ENCODE measurements at regions not wholly inside any gene's neighbourhood (a gene's known extent, or its start where the extent isn't known, plus 50 kb on each side); places are given as distances from the start of the nearest gene placed in this dataset.
"Not testable (repeated sequence)": the region's sequence is repeated elsewhere in the genome, so short reads cannot be mapped to it uniquely, and the experiment has no call there.

DNA sequence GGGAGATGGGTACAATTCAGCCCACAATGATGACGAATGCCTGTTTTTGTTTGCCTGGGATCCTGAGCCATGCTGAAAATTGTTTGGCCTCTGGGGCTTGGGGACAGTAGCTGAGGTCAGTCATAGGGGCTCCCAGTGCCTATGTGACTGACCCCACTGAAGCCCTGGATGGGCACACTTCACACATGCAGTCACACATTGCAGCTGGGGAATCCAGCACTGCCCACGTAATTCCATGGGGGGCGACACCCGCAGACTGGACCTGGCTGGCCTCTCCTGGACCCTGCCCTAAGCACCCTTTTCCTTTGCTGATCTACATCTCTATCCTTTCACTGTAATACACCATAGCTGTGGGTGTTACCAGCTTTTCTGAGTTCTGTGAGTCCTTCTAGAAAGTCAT lies 295.2 kb upstream of the HS6ST1 start:
- DNase-seq (ENCODE audit: low spot score), result no peak

DNA sequence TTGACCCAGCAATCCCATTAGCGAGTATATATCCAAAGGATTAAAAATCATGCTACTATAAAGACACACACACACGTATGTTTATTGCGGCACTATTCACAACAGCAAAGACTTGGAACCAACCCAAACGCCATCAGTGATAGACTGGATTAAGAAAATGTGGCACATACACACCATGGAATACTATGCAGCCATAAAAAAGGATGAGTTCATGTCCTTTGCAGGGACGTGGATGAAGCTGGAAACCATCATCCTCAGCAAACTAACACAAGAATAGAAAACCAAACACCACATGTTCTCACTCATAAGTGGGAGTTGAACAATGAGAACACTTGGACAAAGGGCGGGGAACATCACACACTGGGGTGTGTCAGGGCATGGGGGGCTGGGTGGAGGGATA lies 296.2 kb upstream of the HS6ST1 start:
- DNase-seq (ENCODE audit: low spot score), result not testable (repeated sequence)

DNA sequence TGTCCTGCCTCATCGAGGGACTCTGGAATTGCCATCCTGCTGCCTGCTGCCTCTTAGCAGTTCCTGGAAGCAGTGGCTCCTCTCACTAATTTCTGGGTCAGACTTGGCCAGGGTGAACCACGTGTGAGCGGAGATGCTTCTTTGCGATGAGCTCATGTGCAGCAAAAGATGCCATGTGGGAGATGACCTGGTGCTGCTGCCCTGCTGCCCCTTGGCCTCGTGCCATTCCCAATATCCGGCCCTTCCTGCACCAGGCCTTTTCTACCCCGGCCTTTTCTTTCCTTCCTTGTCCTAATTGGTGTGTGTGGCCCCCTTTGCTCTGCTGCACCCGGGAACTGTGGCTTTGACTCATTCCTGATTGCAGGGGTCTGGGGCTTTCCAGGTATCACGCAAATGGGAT lies 296.9 kb upstream of the HS6ST1 start:
- no peak for DNase-seq (ENCODE audit: low spot score)

DNA sequence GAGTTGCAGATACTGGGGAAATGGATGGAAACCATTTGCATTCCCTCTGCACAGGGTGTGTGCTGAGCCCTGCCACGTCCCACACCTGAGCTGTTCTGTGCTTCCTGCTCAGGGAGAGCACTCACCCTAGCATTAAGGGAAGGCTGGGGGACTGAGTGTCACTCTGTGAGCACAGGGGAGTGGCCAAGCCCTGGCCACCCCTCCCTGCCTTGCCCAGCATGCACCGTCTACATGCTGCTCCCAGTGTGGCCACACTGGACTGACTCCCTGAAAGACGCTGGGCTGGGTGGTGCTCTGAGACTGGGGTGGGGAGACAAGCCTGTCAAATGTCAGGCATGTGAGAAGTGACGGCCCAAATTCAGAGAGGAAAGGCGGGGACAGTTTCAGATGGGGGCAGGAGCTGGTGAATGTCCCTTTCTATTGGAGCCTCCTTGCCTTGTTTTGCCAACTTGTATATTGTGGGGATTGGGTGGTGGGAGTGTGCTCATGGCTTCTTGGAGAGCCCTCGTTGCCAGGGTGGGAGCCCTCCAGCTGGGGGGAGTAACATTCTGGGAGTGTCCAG lies 298.4 kb upstream of the HS6ST1 start:
- DNase-seq (ENCODE audit: low spot score), result no peak

DNA sequence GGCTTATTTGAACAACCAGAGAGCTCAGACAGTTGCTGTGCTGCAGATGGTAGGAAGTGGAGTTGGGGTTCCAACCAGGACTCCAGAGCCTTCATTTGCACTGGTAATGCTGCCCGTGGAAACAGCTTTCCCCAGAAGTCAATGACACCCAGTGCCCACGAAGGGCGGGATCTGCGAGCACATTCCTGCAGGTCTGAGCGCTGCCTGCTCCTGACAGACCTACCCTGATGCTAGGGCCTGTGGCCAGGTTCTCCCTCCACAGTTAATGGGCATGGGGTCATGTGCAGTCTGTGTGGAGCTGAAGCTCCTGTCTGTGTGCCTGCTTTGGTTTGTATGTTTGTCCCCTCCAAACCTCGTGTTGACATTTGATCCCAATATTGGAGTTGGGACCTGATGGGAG lies 299.0 kb upstream of the HS6ST1 start:
- DNase-seq (ENCODE audit: low spot score), result no peak

DNA sequence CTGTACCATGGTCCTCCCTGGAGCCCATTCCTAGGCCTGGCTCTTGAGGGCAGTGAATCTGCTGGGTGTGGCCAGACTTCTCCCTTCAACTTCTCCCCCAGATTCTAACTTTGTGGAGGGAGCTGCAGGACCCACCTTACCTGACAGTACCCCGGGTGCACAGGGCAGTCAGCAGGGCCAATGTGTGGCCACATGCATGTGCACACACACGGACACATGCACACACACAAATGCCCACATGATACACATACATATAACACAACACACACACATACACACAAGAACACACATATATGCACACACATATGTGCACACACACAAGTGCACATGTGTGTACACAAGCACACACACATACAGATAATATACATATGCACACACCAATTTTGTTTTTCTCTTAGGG lies 300.0 kb upstream of the HS6ST1 start:
- DNase-seq (ENCODE audit: low spot score), result no peak

DNA sequence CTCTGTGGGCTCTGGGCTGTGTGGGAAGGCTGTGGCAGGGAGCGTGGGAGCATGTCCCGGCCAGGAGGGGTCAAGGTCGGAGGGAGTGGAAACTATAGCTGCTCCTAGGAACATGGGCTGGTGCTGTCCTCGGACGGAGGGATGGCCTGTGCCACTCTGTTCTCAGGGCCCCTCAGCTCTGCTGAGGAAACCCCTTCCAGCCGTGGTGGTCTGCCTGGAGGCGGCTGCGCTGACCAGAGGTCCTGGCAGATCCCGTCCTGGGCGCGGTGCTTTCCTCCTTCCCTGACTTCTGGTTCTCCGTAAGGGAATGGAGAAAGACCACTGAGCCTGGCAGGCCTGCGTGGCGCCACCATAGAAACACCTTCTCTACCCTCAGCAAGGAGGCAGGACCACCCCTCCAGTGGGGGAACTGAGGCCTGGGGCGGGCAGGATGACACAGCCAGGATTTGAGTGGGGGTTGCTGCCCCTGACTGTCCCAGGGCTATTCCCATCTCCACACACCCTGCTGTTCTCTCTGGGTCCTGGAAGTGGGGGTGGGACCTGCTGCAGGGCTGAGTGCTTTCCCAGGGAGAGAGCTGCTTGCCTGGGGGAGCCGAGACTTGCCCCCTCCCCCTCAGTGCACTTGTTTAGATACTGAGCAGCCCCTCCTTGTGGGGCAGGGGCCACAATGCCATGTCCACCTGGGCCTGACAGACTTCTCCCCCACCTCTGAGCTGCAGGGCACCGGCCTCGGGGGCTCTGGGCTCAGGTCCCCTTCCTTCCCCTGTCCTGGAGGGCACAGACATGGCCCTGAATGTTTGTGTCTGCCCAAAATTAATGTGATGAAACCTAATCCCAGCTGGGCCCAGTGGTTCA lies 301.0 kb upstream of the HS6ST1 start:
- no peak for DNase-seq (ENCODE audit: low spot score)

DNA sequence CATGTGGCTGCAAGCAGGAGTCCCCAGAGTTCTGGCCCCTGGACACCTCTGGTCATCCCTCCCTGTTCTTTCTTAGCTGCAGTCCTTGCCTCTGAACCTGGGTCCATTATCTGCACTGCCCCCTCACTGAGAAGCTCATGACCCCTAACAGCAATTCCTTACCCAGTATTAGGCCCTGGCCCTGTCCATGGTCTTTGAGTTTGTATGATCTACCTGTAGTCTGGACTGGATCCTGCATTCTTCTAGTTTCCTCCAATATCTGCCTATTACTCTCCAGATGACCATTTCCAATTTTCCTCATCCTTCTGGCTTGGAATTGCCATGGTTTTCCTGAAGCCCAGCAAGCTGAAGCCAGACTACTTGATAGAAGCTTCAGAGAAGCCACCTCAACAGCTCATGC lies 302.4 kb upstream of the HS6ST1 start:
- no peak for DNase-seq (ENCODE audit: low spot score)

DNA sequence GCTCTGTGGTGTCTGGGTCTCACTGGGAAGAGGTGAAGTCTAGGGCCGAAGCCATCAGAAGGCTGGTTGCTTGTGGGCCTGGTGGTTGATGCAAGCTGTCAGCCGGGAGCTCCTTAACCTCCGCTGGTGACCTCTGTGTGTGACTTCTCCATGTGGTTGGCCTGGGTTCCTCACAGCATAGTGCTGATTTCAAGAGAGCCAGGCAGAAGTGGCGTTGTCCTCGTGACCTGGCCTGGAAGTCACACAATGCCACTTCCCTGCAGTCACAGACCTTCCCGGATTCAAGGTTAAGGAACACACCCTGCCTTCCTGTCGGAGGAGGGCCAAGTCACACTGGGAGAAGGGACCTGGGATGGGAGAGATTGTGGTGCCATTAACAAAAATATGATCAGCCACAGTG lies 303.7 kb upstream of the HS6ST1 start:
- no peak for DNase-seq (ENCODE audit: low spot score)

DNA sequence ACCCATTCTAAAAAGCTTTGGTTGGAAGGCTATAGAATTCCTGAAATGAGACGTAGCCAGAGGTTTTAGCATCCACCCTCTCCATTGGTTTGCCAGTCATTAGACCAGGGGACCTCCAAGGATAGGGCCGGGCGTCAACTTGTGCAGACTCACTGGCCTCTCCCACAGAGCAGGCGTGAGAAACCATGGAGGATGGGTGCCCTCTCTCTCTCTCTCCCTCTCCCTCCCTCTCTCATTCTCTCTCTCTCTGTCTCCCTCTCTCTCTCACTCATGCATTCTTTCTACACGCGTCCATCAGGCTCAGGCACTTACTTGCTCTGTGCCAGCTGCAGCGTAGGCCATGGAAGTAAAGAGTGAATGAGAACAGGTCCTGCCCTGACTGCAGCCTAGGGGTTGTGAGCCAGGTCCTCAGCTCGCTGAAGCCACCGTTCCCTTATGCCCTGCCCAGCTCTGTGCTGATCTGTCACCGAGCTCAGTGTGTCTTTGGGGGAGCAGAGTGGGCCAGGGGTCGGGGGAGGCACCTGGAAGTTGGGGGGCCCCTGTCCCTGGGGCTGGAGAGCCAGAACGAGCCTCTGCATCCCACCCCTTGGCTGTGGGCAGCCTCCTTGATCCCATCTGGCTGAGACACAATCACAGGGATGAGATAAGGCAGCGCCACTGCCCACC lies 304.4 kb upstream of the HS6ST1 start:
- DNase-seq (ENCODE audit: low spot score), result no peak

DNA sequence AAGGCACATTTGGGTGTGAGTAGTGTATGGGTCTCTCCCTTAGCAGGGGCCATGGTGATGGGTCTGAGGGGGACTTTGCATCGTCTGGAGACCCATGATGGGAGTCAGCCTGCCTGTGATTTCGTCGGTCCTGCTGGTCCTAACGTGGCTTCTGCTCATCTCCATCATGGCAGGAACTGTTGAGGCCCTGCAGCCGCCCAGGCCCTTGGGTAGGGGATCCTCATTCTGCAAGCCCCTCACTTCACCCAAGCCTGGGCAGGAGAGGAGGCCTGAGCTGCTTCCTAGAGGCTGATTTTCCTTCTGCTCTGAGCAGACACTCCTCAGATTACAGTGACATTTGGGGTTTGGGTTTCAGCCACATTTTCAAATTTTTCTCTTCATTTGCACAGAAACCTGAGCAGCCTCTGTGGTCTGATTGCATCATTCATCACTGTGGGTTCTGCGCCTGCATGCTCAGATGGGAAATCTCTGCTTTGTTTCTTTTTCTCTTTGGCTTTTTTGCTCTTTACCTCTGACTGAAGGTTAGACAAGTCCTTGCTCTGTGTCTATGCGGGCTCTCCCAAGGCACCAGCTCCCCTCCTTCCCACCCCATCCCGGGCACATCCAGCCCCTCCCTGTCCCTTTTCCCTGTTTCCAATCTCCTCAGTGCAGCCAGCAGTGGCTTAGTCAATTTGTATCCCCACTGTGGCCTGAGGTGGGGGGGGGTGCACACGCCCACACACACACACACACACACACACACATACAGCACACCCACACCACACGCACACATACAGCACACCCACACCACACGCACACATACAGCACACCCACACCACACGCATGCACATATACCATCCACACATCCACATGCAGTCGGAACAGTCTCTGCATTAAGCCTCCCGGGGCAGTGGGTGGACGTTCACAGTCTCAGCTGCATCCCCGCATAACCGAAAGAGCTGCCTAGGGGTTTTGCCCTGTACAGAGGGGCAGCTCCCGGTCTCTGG lies 305.4 kb upstream of the HS6ST1 start:
- peak; percentile 63 for DNase-seq (ENCODE audit: low spot score)

DNA sequence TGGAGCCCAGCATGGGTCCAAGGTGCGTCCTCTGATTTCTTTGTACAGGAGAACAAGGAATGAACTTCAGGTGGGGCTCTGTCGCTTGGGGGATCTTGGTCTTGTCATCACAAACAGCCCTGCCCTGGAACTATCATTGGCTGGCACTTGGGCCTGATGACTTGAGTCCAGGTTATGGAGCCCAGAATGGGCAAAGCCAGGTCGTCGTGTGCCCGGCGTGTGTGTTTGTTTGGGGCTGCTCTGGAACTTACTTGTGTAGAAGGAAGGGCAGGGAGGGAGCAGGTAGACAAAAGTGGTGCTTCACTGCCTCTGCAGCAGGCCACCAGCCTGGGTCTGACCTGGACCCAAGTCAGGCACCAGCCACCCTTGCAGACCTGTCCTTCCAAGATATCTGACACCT lies 306.3 kb upstream of the HS6ST1 start:
- DNase-seq (ENCODE audit: low spot score), result no peak

DNA sequence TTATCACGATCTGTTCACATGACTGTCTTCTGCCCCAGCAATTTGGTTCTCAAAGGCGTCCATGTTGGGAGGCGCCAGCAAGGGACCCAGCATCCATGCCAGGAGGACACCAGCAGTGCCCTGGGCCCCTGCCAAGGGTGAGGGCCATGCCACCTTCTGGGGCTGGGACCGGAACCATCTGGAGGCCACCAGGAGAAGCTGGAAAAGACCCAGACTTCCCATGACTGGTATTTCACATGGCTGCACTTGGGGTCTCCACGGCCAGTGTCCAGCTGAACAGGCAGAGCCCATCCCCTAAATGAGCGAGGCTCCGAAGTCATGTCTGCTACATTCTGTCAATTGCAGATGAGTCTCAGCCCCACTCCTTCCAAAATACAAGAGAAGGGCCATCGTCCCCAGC lies 306.8 kb upstream of the HS6ST1 start:
- DNase-seq (ENCODE audit: low spot score), result no peak

DNA sequence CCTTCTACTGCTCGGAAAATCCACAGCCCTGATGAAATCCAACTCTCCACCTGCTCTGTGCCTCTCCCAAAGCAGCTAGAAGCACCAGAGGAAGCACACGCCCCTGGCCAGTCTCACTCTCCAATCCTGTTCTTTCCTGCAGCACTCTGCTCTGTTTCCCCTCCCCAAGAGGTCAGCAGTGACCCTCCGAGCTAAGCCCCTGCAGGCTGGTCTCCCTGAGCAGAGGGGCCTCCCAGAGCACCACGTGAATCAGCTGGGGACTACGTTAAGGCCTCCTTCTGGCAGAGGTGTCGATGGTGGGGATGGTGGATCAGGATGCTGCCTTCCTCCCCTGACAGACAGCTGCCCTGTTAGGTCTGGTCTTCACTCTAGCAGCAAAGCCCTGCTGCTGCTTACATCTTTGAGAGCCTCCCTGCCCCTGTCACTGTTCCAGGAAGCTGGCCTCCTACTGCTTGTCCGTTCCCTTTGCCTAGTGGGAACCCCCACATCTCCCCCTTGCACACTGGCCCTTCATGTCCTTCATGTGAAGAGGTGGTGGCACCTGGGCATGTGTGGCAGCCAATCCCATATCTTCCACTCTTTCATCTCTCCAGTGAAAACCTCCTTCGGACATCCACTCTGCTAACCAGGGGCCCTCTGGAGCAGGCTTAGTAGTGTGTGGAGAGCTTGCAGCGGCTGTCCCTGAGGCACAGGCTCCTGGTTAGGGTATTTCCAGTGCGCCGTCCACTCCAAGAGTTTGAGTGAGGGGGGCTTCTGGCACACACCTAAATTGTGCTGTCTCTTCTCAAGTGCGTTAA lies 307.5 kb upstream of the HS6ST1 start:
- DNase-seq (ENCODE audit: low spot score), result no peak

DNA sequence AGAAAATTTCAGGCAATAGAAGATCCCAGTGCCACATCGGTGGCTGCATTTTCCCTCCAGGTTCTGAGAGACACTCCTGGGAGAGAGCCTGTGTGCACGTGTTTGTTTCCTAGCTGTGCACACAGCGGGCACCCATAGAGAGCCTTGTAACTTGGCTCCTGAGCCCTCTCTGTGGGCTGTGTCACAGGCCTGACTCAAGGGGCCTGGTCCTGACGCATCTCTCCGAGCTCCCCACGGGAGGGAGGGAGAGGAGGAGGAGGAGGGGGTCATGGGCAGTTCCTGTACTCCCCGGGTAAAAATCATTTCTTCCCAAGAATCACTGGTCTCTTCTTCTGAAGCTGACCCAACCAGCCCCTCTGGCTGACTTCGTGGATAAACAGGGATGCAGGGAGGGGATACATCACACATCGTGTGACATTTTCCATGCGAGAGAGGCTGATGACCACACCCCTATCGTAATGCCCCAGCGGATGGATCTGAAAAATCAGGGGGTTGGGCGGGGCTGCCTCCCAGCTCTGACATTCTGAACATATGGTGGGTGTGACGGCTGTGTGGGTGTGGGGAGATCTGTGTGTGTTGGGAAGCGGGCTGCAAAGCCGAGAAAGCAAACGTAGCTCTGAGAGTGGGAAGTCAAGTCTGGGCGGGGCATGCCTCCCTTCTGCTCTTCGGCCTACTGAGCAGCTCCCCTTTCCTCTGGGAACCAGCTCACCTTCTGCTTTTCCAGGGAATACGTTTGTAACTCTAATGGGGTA lies 308.3 kb upstream of the HS6ST1 start:
- no peak for DNase-seq (ENCODE audit: low spot score)

DNA sequence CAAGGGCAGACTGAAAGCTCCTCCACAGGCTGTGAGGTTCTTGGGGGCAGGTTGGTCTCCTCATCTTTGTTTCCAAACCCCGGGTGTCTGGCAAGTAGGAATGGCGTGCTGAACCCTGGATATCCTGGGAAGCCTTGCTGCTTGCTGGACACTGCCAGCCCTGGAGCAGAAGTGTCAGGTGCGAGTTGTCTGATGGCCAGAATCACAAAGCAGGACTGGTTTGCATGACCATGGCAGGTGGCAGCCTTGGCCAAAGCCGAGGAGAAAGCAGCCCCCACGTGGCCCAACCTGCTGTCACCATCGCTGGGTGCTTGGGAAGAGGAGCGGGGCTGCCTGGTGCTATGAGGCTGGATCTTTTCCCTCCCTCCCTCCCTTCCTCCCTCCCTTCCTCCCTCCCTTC lies 309.5 kb upstream of the HS6ST1 start:
- no peak for DNase-seq (ENCODE audit: low spot score)

DNA sequence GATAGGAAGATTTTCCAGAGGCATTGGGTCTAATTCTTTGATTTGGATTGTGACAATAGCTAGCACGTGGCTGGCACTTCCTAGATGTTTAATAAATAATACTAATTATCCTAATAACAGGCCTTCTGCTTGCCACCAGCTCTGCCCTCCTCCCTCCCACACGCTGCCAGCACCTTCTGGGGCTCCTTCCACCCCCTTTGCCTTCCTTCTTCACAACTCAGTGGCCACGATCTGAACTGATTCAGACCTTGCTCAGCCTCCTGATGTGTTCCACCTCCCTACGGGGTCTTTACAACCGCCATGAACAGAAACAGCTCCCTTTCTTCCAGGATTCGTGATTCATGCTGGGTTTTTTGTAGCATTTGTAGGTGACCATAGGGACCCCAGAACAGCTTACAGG lies 310.3 kb upstream of the HS6ST1 start:
- DNase-seq (ENCODE audit: low spot score), result no peak

DNA sequence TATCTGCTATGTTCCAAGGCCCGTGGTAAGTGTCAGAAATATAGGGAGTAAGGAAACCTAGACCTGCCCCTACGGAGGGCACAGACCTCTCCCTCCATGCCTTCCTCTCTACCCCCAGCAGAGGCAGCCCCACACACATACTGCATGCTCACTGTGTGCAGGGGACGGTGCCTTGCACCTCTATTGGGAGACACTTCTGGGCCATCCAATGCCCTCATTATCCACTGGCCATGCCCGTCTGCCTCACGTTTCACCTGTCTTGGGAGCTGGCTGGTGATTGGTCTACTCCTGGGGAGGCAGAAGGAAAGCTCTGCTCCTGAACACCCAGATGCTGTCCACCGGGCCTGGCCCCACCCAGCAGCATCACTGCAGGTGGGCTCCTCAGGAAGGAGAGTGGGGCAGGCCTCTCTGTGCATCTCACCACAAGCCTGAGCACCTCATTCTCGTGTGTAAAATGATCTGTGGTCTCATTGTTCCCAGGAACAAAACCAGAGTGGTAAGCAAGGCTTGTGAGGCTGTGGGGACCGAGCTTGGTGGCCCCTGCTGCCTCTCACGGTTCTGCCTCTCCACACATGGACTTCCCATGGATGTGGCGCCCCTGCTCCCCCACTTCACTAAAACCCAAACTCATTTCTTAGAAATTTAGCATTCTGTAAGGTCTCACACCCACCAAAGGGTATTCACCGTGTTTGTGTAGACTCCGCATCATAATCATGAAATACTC lies 312.5 kb upstream of the HS6ST1 start:
- DNase-seq (ENCODE audit: low spot score), result no peak

DNA sequence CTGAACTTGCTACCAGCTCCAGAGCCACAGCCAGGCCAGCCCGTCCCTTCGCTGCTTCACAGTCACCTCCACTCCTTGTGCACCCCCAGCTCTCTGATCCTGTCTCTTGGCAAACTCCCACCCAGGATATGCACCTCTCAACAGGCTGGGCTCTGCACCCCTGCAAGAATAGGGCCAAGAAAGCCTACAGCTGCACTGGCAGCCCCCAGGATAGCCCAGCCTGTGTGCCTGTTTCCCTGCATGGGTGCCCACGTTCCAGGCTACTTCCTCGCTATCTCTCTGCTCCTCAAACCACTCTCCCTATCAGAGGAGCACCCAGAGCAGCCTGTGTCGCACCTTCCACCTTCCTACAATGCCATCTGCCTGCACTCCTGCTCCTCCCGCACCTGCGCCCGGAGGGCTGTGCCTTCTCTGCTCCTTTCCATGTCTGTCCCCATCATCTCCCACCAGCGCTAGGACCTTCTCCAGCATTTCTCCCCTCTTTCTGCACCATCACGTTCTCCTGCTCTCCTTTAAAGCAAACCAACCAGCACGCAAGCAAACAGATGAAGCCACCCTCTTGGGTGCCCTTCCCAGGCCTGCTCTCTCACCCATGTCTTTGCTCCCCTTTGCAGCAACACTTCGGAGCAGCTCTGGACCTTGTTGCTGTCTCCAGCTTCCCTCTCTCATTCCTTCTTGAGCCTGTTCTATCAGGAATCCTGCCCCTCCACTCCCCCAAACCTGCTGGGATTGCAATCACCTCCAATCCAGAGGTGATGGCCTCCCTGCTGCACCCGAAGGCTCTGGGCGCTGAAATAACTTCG lies 313.2 kb upstream of the HS6ST1 start:
- no peak for DNase-seq (ENCODE audit: low spot score)

Data from activated CD4-positive, alpha-beta T cell treated with anti-CD3 and anti-CD28 coated beads, Interleukin-2, Interleukin-4, amounts not matched to agents 100 ng/mL and 50 ng/mL, durations not matched to agents 16 hours and 8 hours (primary cell).